Heart left ventricle (tissue), 4 donors: ENCODE measurements at regions not wholly inside any gene's neighbourhood (a gene's known extent, or its start where the extent isn't known, plus 50 kb on each side); places are given as distances from the start of the nearest gene placed in this dataset.

Experiments
- microRNA-seq, 4 donors: library from miRNA; unstranded; fragments of <30 nt; microRNA quantifications; one replicate each; pipeline versions ENCODE4 to v1.2.0, GENCODE V29; 2017 to 2020
- donor health status: DM: no; HTN: yes; CAD: no.
- donor health status: DM: yes; HTN: yes; CAD: no.

Small RNA genes in the stretch of these regions (microRNA-seq; reads per million reads assigned to microRNA genes)
- gene MIR3156-3, result 0 reads per million in 4 donors
